IMR-90 (cell line): ENCODE measurements at regions not wholly inside any gene's neighbourhood (a gene's known extent, or its start where the extent isn't known, plus 50 kb on each side); places are given as distances from the start of the nearest gene placed in this dataset.

ENCODE experiments used
- ATAC-seq: fragments of 200-7000 bp; cut with Tn5 transposase; 2 replicates; pipeline ENCODE4 v1.9.1; 2020; ENCODE audit warnings: low read depth, mild to moderate bottlenecking, moderate library complexity
- BruUV-seq: library from RNA; stranded (reverse); fragments of 400-500 nt; replicated peaks from 2 replicates; lab custom pipeline; 2021; lab: Mats Ljungman, UMichigan
- CTCF ChIA-PET: fragments of 300-600 bp; formaldehyde crosslinking; extraction: SDS; loops from one replicate; lab custom pipeline; 2021; ENCODE audit warnings: antibody characterized with exemption; lab: Yijun Ruan, JAX
- POLR2A ChIA-PET: fragments of 300-600 bp; sonication (Branson Sonifier 250); formaldehyde crosslinking; loops from one replicate; lab custom pipeline; 2022; ENCODE audit warnings: antibody characterized with exemption; ENCODE audit not compliant: unreplicated experiment; lab: Charles Lee
- DNase-seq: peaks from one replicate; pipeline ENCODE4 v3.0.0; 2013
- H2AFZ ChIP-seq: replicated peaks from 2 replicates; pipeline ENCODE3; 2013; ENCODE audit warnings: low read length, mild to moderate bottlenecking; ENCODE audit not compliant: poor library complexity
- H2AK5ac ChIP-seq: 2 replicates; pipeline ENCODE4 v1.6.1; 2013; ENCODE audit warnings: low read depth, low read length, inconsistent platforms
- H2AK9ac ChIP-seq: replicated peaks from 2 replicates; pipeline ENCODE3; 2013; ENCODE audit warnings: mild to moderate bottlenecking, low read depth, low read length, moderate library complexity; ENCODE audit not compliant: poor library complexity
- H2BK120ac ChIP-seq: 2 replicates; pipeline ENCODE4 v1.6.1; 2013; ENCODE audit warnings: low read depth, low read length, inconsistent platforms
- H2BK15ac ChIP-seq: 3 replicates; pipeline ENCODE4 v1.6.1; 2013; ENCODE audit warnings: low read depth, low read length, inconsistent platforms
- H2BK20ac ChIP-seq: 2 replicates; pipeline ENCODE4 v1.6.1; 2013; ENCODE audit warnings: low read depth, mild to moderate bottlenecking, inconsistent platforms, low read length, moderate library complexity
- H2BK5ac ChIP-seq: 2 replicates; pipeline ENCODE4 v1.6.1; 2013; ENCODE audit warnings: mild to moderate bottlenecking, low read depth, low read length, inconsistent platforms; ENCODE audit not compliant: poor library complexity, severe bottlenecking
- H3K14ac ChIP-seq: replicated peaks from 2 replicates; pipeline ENCODE4 v1.6.1; 2013; ENCODE audit warnings: low read depth, low read length, inconsistent platforms
- H3K18ac ChIP-seq: 2 replicates; pipeline ENCODE4 v1.6.1; 2013; ENCODE audit warnings: low read depth, low read length, control low read depth
- H3K23ac ChIP-seq: 2 replicates; pipeline ENCODE4 v1.6.1; 2013; ENCODE audit warnings: low read depth, low read length, inconsistent platforms
- H3K27ac ChIP-seq: 2 replicates; pipeline ENCODE4 v1.5.1; 2013; ENCODE audit warnings: mild to moderate bottlenecking, control low read depth, low read length; ENCODE audit not compliant: insufficient read depth
- H3K27me3 ChIP-seq: 2 replicates; pipeline ENCODE4 v1.6.1; 2013; ENCODE audit warnings: low read length; ENCODE audit not compliant: control insufficient read depth, insufficient read depth
- H3K36me3 ChIP-seq: 2 replicates; pipeline ENCODE4 v1.6.1; 2013; ENCODE audit warnings: low read length, mixed read lengths; ENCODE audit not compliant: control insufficient read depth, insufficient read depth
- H3K4ac ChIP-seq: 2 replicates; pipeline ENCODE4 v1.6.1; 2013; ENCODE audit warnings: low read depth, low read length, inconsistent platforms
- H3K4me1 ChIP-seq: 2 replicates; pipeline ENCODE4 v1.6.1; 2013; ENCODE audit warnings: low read length, mixed read lengths; ENCODE audit not compliant: control insufficient read depth, insufficient read depth
- H3K4me2 ChIP-seq: 2 replicates; pipeline ENCODE4 v1.6.1; 2013; ENCODE audit warnings: low read depth, mild to moderate bottlenecking, control low read depth, low read length, moderate library complexity
- H3K4me3 ChIP-seq: 2 replicates; pipeline ENCODE4 v1.5.1; 2013; ENCODE audit warnings: low read depth, mild to moderate bottlenecking, control low read depth, low read length, moderate library complexity; ENCODE audit not compliant: insufficient read depth
- H3K56ac ChIP-seq: 2 replicates; pipeline ENCODE4 v1.6.1; 2013; ENCODE audit warnings: low read length, inconsistent platforms; ENCODE audit not compliant: insufficient read depth; ENCODE audit errors: extremely low read depth
- H3K79me1 ChIP-seq, 2 experiments: 2 replicates each; pipeline ENCODE4 v1.6.1; 2013; ENCODE audit warnings: low read length in 2 of 2, inconsistent platforms in 1 of 2, low read depth in 1 of 2
- H3K9ac ChIP-seq: 2 replicates; pipeline ENCODE4 v1.6.1; 2013; ENCODE audit warnings: low read depth, low read length, control low read depth
- H3K9me1 ChIP-seq: 2 replicates; pipeline ENCODE4 v1.6.1; 2013; ENCODE audit warnings: low read length, inconsistent platforms; ENCODE audit not compliant: insufficient read depth
- H3K9me3 ChIP-seq: 2 replicates; pipeline ENCODE4 v1.6.1; 2013; ENCODE audit warnings: low read length; ENCODE audit not compliant: control insufficient read depth, insufficient read depth
- H4K20me1 ChIP-seq: 2 replicates; pipeline ENCODE4 v1.6.1; 2013; ENCODE audit warnings: low read length, inconsistent platforms; ENCODE audit not compliant: insufficient read depth
- H4K5ac ChIP-seq: 2 replicates; pipeline ENCODE4 v1.6.1; 2013; ENCODE audit warnings: mild to moderate bottlenecking, low read depth, low read length, control low read depth
- H4K8ac ChIP-seq, 2 experiments: 2 replicates each; pipeline ENCODE4 v1.6.1; 2013; ENCODE audit warnings: low read depth in 2 of 2, low read length in 2 of 2, control low read depth in 1 of 2, inconsistent platforms in 1 of 2
- H4K91ac ChIP-seq: 2 replicates; pipeline ENCODE4 v1.6.1; 2013; ENCODE audit warnings: low read depth, low read length, inconsistent platforms; ENCODE audit not compliant: insufficient read depth
- BHLHE40 ChIP-seq: fragments of 150-350 bp; IDR thresholded peaks from 2 replicates; pipeline ENCODE4 v1.6.1; 2016; ENCODE audit warnings: mild to moderate bottlenecking, low read depth, low read length
- CEBPB ChIP-seq: IDR thresholded peaks from 2 replicates; pipeline ENCODE4 v1.6.1; 2012; ENCODE audit warnings: low read depth, low read length, improper control_type of control experiment
- CHD1 ChIP-seq: IDR thresholded peaks from 2 replicates; pipeline ENCODE4 v1.6.1; 2012; ENCODE audit warnings: low read depth, low read length, improper control_type of control experiment
- FOS ChIP-seq: fragments of 150-350 bp; IDR thresholded peaks from 2 replicates; pipeline ENCODE4 v1.6.1; 2016; ENCODE audit warnings: low read depth, low read length
- MAFK ChIP-seq: IDR thresholded peaks from 2 replicates; pipeline ENCODE4 v1.6.1; 2012; ENCODE audit warnings: low read depth, low read length, improper control_type of control experiment
- MAZ ChIP-seq: IDR thresholded peaks from 2 replicates; pipeline ENCODE4 v1.6.1; 2012; ENCODE audit warnings: low read depth, mild to moderate bottlenecking, low read length, improper control_type of control experiment, moderate library complexity, borderline replicate concordance
- NFE2L2 ChIP-seq: fragments of 150-350 bp; IDR thresholded peaks from 2 replicates; pipeline ENCODE4 v1.6.1; 2016; ENCODE audit warnings: low read depth, mild to moderate bottlenecking, low read length
- POLR2A ChIP-seq: IDR thresholded peaks from 2 replicates; pipeline ENCODE4 v1.6.1; 2012; ENCODE audit warnings: mild to moderate bottlenecking, low read depth, low read length
- RAD21 ChIP-seq: IDR thresholded peaks from 2 replicates; pipeline ENCODE4 v1.6.1; 2012; ENCODE audit warnings: low read length, improper control_type of control experiment
- RFX5 ChIP-seq: IDR thresholded peaks from 2 replicates; pipeline ENCODE4 v1.8.0; 2012; ENCODE audit warnings: low read depth, mild to moderate bottlenecking, low read length, moderate library complexity
- SMC3 ChIP-seq: fragments of 150-350 bp; IDR thresholded peaks from 2 replicates; pipeline ENCODE4 v1.6.1; 2016; ENCODE audit warnings: low read depth, mild to moderate bottlenecking, antibody characterized with exemption, low read length, moderate library complexity
- WGBS, 2 experiments: methylation state at CpG; one replicate each; pipeline versions ENCODE4 v1.1.5 to v1.1.7; 2013; ENCODE audit warnings: missing lambda C conversion rate in 2 of 2; ENCODE audit not compliant: insufficient read length in 1 of 2; ENCODE audit errors: extremely low coverage in 2 of 2; 5-methylcytosine and 5-hydroxymethylcytosine counted together
- dilution Hi-C: fragments of 300-500 bp; cut with HindIII; formaldehyde crosslinking; loops from one replicate; pipeline ENCODE4 v1.14.3; 2018; ENCODE audit warnings: low sequenced_read_pairs; ENCODE audit not compliant: unreplicated experiment
- in situ Hi-C: fragments of 300-500 bp; cut with MboI; formaldehyde crosslinking; loops from 3 replicates; pipeline ENCODE4 v1.14.3; 2019; ENCODE audit warnings: low sequenced_read_pairs, inconsistent platforms, mixed read lengths
- intact Hi-C: fragments of 100-400 bp; cut with micrococcal nuclease; formaldehyde crosslinking; loops from 2 replicates; pipeline ENCODE4 v1.10.0; 2022
- TF ChIP-seq, protein P1 (sequence below): conservative IDR thresholded peaks from 2 replicates; pipeline ENCODE4 v1.5.1; 2012; ENCODE audit warnings: mild to moderate bottlenecking, low read depth, low read length, improper control_type of control experiment
- TF ChIP-seq, protein P2 (sequence below): fragments of 150-350 bp; IDR thresholded peaks from 2 replicates; pipeline ENCODE4 v1.6.1; 2017; ENCODE audit warnings: mild to moderate bottlenecking, antibody characterized with exemption, low read length, low read depth

DNA sequence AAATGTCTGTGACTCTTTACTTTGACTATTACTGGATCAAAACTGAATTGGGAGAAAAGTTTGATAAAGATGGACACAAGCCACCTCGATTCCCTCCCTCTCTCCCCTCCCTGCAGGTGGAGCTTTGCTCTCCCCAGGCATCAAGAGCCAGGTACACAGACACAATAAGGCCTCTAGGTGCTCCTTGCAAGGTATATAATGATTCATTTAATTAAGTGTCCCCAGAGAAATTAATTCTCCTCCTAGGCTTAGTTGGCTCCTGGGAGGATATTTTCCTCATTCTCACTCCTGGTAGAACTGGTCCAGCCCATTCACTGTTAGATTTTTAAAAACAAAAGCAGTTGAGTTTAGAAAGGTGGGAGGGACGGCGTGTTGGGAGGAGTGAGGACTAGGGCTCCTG is 352.4 kb upstream of the SMIM21 start:
- Histone ChIP-seq H3K27ac (no peak overlapping the region), H2BK5ac (no peak overlapping the region), H3K4me1 (no peaks in the 10 kb centered on the region), H4K20me1 (no peaks in the 10 kb centered on the region), H4K5ac (no peak overlapping the region), H2AK9ac (no peak overlapping the region), H2BK120ac (no peak overlapping the region), H3K56ac (no peak overlapping the region), H3K9ac (no peak overlapping the region), H4K8ac (no peak overlapping the region), H3K79me1 (no peaks in the 10 kb centered on the region), H3K27me3 (peaks cover 5% of the 10 kb centered on the region; the same call in 1 of the 2 replicates), H3K36me3 (no peaks in the 10 kb centered on the region), H2BK20ac (no peak overlapping the region), H2AFZ (no peak overlapping the region), H3K14ac (no peak overlapping the region), H3K18ac (no peak overlapping the region), H3K4me2 (no peak overlapping the region), H3K9me1 (no peaks in the 10 kb centered on the region), H2AK5ac (no peak overlapping the region), H2BK15ac (no peak overlapping the region), H3K4me3 (no peak overlapping the region), H3K23ac (no peak overlapping the region), H4K91ac (no peak overlapping the region), H3K9me3 (no peaks in the 10 kb centered on the region), H3K4ac (no peak overlapping the region)
- POLR2A ChIA-PET = no interaction called here
- DNase-seq = no peak
- TF ChIP-seq, protein P1, sequence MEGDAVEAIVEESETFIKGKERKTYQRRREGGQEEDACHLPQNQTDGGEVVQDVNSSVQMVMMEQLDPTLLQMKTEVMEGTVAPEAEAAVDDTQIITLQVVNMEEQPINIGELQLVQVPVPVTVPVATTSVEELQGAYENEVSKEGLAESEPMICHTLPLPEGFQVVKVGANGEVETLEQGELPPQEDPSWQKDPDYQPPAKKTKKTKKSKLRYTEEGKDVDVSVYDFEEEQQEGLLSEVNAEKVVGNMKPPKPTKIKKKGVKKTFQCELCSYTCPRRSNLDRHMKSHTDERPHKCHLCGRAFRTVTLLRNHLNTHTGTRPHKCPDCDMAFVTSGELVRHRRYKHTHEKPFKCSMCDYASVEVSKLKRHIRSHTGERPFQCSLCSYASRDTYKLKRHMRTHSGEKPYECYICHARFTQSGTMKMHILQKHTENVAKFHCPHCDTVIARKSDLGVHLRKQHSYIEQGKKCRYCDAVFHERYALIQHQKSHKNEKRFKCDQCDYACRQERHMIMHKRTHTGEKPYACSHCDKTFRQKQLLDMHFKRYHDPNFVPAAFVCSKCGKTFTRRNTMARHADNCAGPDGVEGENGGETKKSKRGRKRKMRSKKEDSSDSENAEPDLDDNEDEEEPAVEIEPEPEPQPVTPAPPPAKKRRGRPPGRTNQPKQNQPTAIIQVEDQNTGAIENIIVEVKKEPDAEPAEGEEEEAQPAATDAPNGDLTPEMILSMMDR = no peak
- TF ChIP-seq MAFK (no peak), CHD1 (no peak), RAD21 (no peak), SMC3 (no peak), MAZ (no peak), FOS (no peak), RFX5 (no peak), POLR2A (no peak), NFE2L2 (no peak), BHLHE40 (no peak), CEBPB (no peak)
- TF ChIP-seq, protein P2, sequence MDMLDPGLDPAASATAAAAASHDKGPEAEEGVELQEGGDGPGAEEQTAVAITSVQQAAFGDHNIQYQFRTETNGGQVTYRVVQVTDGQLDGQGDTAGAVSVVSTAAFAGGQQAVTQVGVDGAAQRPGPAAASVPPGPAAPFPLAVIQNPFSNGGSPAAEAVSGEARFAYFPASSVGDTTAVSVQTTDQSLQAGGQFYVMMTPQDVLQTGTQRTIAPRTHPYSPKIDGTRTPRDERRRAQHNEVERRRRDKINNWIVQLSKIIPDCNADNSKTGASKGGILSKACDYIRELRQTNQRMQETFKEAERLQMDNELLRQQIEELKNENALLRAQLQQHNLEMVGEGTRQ = no peak
- dilution Hi-C loops = no loop called here
- WGBS, 2 experiments = no CpG with 5 or more reads among the region's 3 CpGs
- no TSS peak for BruUV-seq
- intact Hi-C loops = no loop called here
- no peak for ATAC-seq
- CTCF ChIA-PET = no interaction called here
- in situ Hi-C loops = no loop called here
